Small intestine (tissue), 7 donors: ENCODE measurements at regions not wholly inside any gene's neighbourhood (a gene's known extent, or its start where the extent isn't known, plus 50 kb on each side); places are given as distances from the start of the nearest gene placed in this dataset.

Experiments used
- DNase-seq, 2 donors: peaks; one replicate each; pipeline versions ENCODE4 v3.0.0 to v3.0.0-alpha.2; 2013
- FAIRE-seq: peaks from 2 replicates; lab custom pipeline; 2012; peaks lifted over from hg19 to GRCh38; lab: Jason Lieb, UNC
- H3K27ac ChIP-seq, 3 donors: one replicate each; pipeline ENCODE4 v1.5.1; 2013; ENCODE audit warnings: low read length in 2 of 3, mild to moderate bottlenecking in 2 of 3, control low read depth in 1 of 3, inconsistent platforms in 1 of 3, low read depth in 1 of 3, moderate library complexity in 1 of 3
- H3K27me3 ChIP-seq, 3 donors: one replicate each; pipeline ENCODE4 v1.6.1; 2013; ENCODE audit warnings: low read length in 3 of 3, inconsistent platforms in 1 of 3; ENCODE audit not compliant: control insufficient read depth in 3 of 3, insufficient read depth in 3 of 3
- H3K36me3 ChIP-seq, 3 donors: one replicate each; pipeline ENCODE4 v1.6.1; 2013; ENCODE audit warnings: low read length in 3 of 3, inconsistent platforms in 1 of 3, low read depth in 1 of 3, mild to moderate bottlenecking in 1 of 3, moderate library complexity in 1 of 3; ENCODE audit not compliant: control insufficient read depth in 3 of 3, insufficient read depth in 2 of 3
- H3K4me1 ChIP-seq, 3 donors: one replicate each; pipeline ENCODE4 v1.6.1; 2013; ENCODE audit warnings: low read length in 2 of 3, inconsistent platforms in 1 of 3, low read depth in 1 of 3, mild to moderate bottlenecking in 1 of 3, moderate library complexity in 1 of 3; ENCODE audit not compliant: control insufficient read depth in 3 of 3, insufficient read depth in 2 of 3
- H3K4me3 ChIP-seq, 3 donors: one replicate each; pipeline ENCODE4 v1.5.1; 2013; ENCODE audit warnings: low read length in 3 of 3, control low read depth in 1 of 3, inconsistent platforms in 1 of 3, low read depth in 1 of 3, mild to moderate bottlenecking in 1 of 3, moderate library complexity in 1 of 3
- H3K9me3 ChIP-seq, 2 donors: one replicate each; pipeline ENCODE4 v1.6.1; 2013; ENCODE audit warnings: low read depth in 1 of 2, low read length in 1 of 2; ENCODE audit not compliant: control insufficient read depth in 2 of 2, insufficient read depth in 1 of 2
- WGBS, 3 donors: extraction: QIAGEN DNeasy Blood & Tissue Kit; methylation state at CpG; one replicate each; pipeline ENCODE4 v1.1.7; 2013; 5-methylcytosine and 5-hydroxymethylcytosine counted together
- donor health status: healthy with polysubstance abuse.
- donor health status: control.
- donor health status: control.
- donor health status: Bipolar disorder and iron deficiency.
- donor health status: healthy.

- H3K36me3 ChIP-seq, result no peaks in the 10 kb centered on the region
- no peak overlapping the region for H3K27ac ChIP-seq
- DNase-seq (no peak), FAIRE-seq (no peak)
- H3K27me3 ChIP-seq, result no peaks in the 10 kb centered on the region
- no peaks in the 10 kb centered on the region for H3K4me1 ChIP-seq
- H3K4me3 ChIP-seq, result no peak overlapping the region
- peaks cover 0 to 5% of the 10 kb centered on the region in 2 donors for H3K9me3 ChIP-seq
Observed at GRCh38 chr10:116006508-116006907, 266.5 kb downstream of the GFRA1 start.

- Histone ChIP-seq H3K27ac (no peak overlapping the region), H3K27me3 (no peaks in the 10 kb centered on the region), H3K9me3 (peaks cover 0 to 5% of the 10 kb centered on the region in 2 donors), H3K4me3 (no peak overlapping the region), H3K36me3 (no peaks in the 10 kb centered on the region), H3K4me1 (peaks cover 0 to 4% (median 0%) of the 10 kb centered on the region in 3 donors)
- WGBS, 3 donors, result 64 to 77% (median 66%) methylated on average over 2 of the region's 2 CpGs
- DNase-seq (no peak), FAIRE-seq (no peak)
Observed at GRCh38 chr10:116005301-116005700, 267.7 kb downstream of the GFRA1 start.

GRCh38 chr10:116002735-116003134, 270.3 kb downstream of the GFRA1 start:
- Histone ChIP-seq H3K27ac (no peak overlapping the region), H3K9me3 (peaks cover 0 to 6% of the 10 kb centered on the region in 2 donors), H3K4me3 (no peak overlapping the region), H3K36me3 (no peaks in the 10 kb centered on the region), H3K27me3 (no peaks in the 10 kb centered on the region), H3K4me1 (peaks cover 0 to 4% (median 0%) of the 10 kb centered on the region in 3 donors)
- DNase-seq, result no peak
- 28 to 88% (median 71%) methylated on average over 1 of the region's 1 CpG for WGBS, 3 donors
- no peak for FAIRE-seq

- Histone ChIP-seq H3K36me3 (no peaks in the 10 kb centered on the region), H3K9me3 (peaks cover 0 to 8% of the 10 kb centered on the region in 2 donors), H3K4me1 (peaks cover 0 to 4% (median 0%) of the 10 kb centered on the region in 3 donors), H3K27me3 (no peaks in the 10 kb centered on the region), H3K27ac (no peak overlapping the region), H3K4me3 (no peak overlapping the region)
- FAIRE-seq, result no peak
- DNase-seq, result no peak
- 72 to 79% (median 76%) methylated on average over 4 of the region's 4 CpGs for WGBS, 3 donors
Observed at GRCh38 chr10:116001976-116002375, 271.0 kb downstream of the GFRA1 start.

GRCh38 chr10:116001262-116001857, 271.6 kb downstream of the GFRA1 start:
- DNase-seq (no peak), FAIRE-seq (no peak)
- WGBS, 3 donors, result 52 to 71% (median 68%) methylated on average over 10 of the region's 10 CpGs
- no peaks in the 10 kb centered on the region for H3K36me3 ChIP-seq
- H3K27ac ChIP-seq, result no peak overlapping the region
- H3K4me1 ChIP-seq, result peaks cover 0 to 4% (median 0%) of the 10 kb centered on the region in 3 donors
- no peaks in the 10 kb centered on the region for H3K27me3 ChIP-seq
- no peak overlapping the region for H3K4me3 ChIP-seq
- H3K9me3 ChIP-seq, result peaks cover 0 to 8% of the 10 kb centered on the region in 2 donors

GRCh38 chr10:116000151-116000842, 272.7 kb downstream of the GFRA1 start:
- WGBS, 3 donors, result 46 to 57% (median 51%) methylated on average over 12 of the region's 12 CpGs
- peak in 1 of 2 donors; percentile 5 for DNase-seq

More at GRCh38 chr10:116000151-116000842, 272.7 kb downstream of the GFRA1 start:
- peaks cover 0 to 4% (median 0%) of the 10 kb centered on the region in 3 donors for H3K4me1 ChIP-seq
- H3K27ac ChIP-seq, result no peak overlapping the region
- peaks cover 0 to 8% of the 10 kb centered on the region in 2 donors for H3K9me3 ChIP-seq
- no peak overlapping the region for H3K4me3 ChIP-seq
- H3K27me3 ChIP-seq, result no peaks in the 10 kb centered on the region
- FAIRE-seq, result no peak
- no peaks in the 10 kb centered on the region for H3K36me3 ChIP-seq
